NCI-H1694 (cell line): ENCODE measurements at regions not wholly inside any gene's neighbourhood (a gene's known extent, or its start where the extent isn't known, plus 50 kb on each side); places are given as distances from the start of the nearest gene placed in this dataset.
A peak's percentile ranks its signal among the peaks of the same experiment; 100 is the strongest.

ENCODE experiments used
- DNase-seq: peaks from one replicate; lab custom pipeline; 2025; lab: John Stamatoyannopoulos, UW

DNA sequence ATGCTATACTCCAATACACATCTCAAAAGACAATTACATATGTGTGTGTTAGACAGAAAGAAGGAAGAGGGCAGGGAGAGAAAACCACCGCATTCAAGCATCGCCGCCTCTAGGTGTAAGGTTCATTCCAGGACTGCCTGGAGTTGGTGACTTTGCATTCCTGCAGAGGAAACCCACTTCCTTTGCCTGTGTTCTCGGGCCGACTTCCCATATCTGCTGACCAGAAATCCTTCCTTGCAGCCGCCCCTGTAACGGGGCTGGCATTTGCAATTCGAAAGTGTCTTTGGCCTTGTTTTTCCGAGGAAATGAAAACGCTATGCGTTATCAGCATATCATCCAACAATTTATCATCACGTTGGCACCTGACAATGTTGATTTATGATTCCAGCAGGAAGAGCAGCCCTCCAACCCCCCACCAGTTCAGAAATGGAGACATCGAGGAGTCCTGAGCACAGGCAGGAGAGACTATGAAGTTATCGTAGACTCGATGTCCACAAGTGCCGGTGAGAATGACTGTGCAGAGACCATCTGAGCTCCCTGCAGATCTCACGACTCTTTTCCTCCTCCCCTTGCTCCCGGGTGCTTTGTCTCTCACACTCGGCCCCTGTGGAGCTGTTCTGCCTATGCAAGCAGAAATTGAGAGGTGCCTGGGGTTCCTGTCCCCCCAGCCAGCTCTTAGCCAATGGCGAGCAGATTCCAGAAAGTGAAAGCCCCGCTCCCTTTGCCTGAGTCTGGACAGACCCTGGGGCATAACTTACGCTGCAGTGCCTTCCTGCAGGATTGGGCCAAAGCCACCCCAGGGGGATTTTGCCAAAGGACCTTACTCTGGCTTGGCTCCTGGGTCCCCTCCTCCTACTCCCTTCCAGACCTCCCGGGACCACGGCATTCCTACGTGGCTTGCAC lies 68.9 kb upstream of the FOXK1 start:
- DNase-seq, result no peak

DNA sequence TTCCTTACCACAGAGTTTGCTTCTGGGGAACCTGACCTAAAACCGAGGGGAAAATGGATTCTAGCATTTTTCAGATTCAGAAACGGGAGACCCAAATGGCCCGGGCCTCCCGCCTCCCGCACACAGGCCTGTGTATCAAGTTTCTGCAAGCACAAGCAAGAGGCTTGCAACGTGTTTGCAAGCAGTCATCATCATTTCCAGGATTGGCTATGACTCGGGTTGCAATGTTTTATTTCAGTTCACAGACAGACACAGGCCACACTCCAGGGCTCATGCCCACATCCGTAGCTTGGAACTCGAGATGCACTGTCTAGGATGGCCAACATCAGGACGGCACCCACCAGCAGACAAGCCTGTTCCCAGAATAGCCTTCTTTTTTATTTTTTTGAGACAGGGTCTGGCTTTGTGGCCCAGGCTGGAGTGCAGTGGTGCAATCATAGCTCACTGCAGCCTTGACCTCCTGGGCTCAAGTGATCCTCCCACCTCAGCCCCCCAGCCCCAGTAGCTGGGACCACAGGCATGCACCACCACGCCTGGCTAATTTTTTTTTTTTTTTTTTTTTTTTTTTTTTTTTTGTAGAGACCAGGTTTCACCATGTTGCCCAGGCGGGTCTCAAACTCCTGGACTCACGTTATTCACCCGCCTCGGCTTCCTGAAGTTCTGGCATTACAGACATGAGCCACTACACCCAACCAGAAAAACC lies 68.1 kb upstream of the FOXK1 start:
- DNase-seq, result no peak

DNA sequence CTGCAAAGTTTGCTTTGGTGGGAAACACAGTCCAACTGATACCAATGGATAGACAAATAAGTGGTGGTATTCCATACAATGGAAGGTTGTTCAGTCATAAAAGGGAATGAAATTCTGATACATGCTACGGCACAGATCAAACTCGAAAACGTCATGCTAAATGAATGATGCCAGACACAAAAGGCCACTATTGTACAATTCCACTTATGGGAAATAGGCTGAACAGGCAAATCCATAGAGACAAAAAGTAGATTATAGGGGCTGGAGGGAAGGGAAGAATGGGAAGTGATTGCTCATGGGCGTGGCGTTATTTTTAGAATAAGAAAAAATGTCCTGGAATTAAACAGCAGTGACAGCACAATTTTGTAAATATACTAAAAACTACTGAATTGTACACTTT lies 66.0 kb upstream of the FOXK1 start:
- DNase-seq, result no peak

DNA sequence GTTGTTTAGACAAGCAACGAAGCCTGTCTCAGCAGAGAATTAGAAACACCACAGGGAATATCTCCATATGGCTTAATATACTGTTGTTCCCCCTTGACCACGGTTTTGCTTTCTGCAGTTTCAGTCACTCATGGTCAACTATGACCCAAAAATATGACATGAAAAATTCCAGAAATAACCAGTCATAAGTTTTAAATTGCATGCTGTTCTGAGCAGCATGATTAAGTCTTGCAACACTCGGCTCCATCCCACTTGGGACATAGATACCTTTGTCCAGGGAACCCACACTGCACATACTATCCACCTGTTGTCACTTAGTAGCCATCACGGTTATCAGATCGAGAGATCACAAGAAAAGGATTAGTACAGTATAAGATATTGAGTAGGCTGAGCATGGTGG lies 60.7 kb upstream of the FOXK1 start:
- no peak for DNase-seq

DNA sequence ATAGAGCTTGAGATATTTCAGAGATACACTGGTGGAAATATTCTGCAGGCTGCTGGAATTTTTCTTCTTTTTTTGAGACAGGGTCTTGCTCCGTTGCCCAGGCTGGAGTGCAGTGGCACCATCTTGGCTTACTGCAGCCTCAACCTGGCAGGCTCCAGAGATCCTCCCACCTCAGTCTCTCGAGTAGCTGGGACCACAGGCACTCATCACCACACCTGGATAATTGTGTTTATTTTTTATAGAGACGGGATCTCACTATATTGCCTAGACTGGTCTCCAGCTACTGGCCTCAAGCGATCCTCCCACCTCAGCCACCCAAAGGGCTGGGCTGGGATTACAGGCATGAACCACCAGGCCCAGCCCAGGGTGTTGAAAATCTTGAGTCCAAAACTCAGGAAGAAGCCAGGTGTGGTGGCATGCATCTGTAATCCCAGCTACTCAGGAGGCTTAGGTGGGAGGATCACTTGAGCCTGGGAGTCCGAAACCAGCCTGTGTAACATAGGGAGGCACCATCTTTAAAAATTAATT lies 55.7 kb upstream of the FOXK1 start:
- no peak for DNase-seq

DNA sequence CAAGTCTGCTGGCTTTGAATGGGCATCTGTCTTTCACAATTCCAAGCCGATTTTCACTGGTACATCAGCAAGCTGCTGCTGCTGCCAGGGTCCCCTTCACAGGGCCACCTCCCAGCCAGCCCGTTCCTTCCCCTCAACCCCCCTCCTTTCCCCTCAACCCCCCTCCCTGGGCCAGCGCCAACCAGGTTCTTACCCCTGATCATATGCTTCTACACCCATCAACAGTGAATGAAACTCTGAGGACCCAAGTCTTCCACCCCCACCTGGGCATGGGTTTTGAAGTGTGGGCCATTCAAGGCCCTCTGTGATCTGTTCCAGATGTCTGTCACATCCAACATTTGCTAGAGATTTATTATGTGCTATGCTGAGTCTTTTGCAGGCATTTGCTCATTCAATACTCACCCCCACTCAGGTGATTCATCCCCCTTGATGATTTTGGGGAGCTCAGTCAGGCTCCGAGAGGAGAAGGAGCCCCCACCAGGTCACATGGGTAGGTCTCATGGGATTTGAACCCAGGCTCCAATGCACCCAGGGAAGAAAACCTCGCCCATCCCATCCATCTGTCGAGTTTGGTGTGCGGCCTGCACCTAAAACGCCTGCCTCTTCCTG lies 52.7 kb upstream of the FOXK1 start:
- no peak for DNase-seq

DNA sequence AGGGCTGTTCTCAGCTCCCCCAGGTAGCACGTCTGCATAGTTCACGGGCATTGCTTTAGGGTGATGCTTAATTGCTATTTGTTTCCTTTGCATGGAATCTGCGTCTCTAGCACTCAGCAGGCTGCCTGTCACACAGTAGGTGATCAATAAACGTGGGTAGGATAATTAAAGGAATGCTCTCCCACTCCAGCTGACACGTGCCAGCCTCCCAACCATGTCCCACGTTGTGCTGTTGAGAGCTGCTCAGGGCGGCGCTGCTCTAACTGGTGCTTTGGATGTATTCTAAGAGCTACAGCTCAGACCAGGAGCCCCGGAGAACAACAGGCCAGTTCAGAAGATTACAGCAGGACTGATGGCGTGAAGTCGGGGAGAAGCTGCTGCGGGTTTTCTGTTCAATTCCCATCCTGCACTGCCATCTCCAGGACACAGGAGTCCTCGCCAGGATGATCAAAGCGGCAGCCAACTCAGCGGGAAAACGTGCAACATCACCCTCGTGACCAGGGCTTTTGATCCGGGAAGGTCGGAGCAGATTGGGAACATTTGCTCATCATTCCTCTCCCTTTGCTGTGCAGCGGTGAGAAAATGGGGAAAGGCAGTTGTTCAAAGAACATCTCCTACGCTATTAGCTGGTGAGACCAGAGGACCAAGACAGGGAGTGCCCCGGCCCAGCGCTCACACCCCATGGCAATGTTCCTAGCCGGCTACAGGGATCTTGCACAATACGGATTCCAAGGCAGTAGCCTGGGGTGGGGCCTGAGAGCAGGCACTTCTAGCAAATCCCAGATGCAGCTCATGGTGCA lies 50.5 kb upstream of the FOXK1 start:
- peak; percentile 85 for DNase-seq
